ENCODE measurements at regions not wholly inside any gene's neighbourhood (a gene's known extent, or its start where the extent isn't known, plus 50 kb on each side); places are given as distances from the start of the nearest gene placed in this dataset.
A peak's percentile ranks its signal among the peaks of the same experiment; 100 is the strongest.
"Not testable (repeated sequence)": the region's sequence is repeated elsewhere in the genome, so short reads cannot be mapped to it uniquely, and the experiment has no call there.

DNA sequence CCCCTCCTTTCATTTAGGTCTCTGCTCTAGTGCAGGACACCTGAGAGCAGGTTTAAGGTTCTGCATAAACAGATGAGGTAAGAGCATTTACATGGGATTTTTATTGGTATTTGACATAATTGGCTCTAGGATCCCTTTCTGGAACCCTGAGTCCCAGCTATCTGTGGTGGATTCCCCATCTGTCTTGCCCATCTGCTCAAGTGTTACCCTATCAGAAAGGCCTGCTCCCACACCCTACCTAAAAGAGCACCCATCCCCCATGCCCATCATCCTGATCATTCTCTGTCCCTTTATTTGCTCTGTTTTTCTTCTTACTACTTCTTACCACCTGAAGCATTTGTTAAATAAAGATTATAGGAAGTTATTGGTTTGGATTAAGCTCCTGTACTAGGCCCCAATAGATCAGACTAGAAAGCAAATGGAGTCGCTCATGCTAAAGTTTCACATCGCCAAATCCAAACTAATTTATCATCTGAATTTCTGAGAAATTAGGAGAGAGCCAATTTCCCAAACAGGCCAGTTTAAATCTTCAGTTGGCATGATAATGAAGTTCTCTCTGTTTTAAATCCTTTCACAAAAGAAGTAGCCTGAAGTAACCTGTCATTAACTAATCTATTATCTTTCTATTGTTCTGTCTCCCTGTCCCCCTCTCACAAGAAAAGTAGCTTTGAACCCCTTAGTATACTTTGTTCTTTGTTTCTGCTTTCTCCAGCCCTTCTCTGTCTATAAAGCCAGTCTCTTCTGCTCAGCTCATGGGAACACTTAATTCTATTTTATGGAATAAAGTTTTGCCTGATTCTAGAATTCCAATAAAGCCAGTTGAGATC lies 178.6 kb downstream of the ZNF674 start:
- no peak for DNase-seq (ENCODE audit: low spot score)

DNA sequence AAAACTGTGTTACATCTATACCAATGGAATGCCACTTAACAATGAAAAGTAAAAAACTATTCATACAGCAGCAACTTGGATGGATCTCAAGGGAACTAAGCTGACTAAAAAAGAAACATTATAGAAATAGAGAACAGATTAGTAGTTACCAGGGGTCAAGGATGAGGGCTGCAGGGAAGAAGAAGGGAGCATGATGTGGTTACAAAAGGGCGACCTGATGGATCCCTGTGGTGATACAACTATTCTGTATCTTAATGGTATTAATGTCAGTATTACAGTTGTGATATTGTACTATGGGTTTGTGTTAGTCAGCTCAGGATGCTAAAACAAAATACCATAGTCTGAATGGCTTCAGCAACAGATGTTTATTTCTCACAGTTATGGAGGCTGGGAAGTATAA lies 190.7 kb downstream of the ZNF674 start:
- no peak for DNase-seq (ENCODE audit: low spot score)

- no peak for DNase-seq (ENCODE audit: low spot score)
Measured at GRCh38 chrX:46341767-46342322, 203.4 kb downstream of the ZNF674 start.

DNA sequence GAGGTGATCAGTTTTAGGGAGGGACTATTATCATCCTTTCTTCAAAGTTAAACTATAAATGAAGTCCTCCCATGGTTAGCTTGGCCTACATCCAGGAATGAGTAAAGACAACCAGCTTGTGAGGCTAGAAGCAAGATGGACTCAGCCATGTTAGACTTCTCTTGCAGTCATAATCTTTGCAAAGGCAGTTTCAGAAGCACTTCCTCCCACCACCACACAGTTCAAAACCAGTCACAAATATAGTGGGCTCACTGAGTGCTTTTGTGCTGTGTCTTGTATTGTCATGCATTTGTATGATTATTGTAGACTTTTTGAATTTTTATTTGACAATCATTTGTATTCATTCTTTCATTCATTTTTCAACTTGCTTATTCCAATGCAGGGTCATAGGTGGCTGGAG lies 204.5 kb downstream of the ZNF674 start:
- DNase-seq (ENCODE audit: low spot score), result no peak

- peak; percentile 19 for DNase-seq (ENCODE audit: low spot score)
Measured at GRCh38 chrX:46333550-46333949, 211.7 kb downstream of the ZNF674 start.

DNA sequence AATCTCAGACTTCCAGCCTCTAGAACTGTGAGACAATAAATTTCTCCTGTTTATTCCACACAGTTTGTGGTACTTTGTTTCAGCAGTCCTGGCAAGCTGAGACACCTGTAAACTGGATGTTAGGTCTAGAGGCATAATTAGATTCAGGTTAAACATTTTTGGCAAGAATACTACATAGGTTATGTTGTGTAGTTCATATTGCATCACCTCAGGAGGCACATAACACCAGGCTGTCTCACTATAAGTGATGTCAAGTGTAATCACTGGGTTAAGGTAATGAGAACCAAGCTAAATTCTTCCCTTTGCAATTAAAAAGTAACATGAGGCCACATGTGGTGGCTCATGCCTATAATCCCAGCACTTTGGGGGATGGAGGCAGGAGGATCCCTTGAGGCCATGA lies 214.2 kb downstream of the ZNF674 start:
- no peak for DNase-seq (ENCODE audit: low spot score)

DNA sequence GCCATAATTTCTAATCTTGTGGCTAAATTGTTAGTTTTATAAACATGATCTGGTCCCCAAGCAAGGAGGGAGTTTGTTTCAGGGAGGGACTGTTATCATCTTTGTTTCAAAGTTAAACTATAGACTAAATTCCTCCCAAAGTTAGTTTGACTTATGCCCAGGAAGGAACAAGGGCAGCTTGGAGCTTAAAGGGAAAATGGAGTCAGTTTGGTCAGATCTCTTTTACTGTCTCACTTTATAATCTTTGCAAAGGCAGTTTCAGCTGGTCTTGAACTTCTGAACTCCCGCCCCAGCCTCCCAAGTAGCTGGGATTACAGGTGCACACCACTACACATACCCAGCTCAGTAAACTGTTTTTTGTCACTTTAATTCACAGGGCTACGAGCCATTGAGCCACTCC lies 214.7 kb downstream of the ZNF674 start:
- DNase-seq (ENCODE audit: low spot score), result no peak

- no peak for DNase-seq (ENCODE audit: low spot score)
Measured at GRCh38 chrX:46328133-46328532, 217.1 kb downstream of the ZNF674 start.

- peak; percentile 91 for DNase-seq (ENCODE audit: low spot score)
Measured at GRCh38 chrX:46327566-46328115, 217.6 kb downstream of the ZNF674 start.

- DNase-seq (ENCODE audit: low spot score), result peak; percentile 45
Measured at GRCh38 chrX:46326161-46326560, 219.1 kb downstream of the ZNF674 start.

DNA sequence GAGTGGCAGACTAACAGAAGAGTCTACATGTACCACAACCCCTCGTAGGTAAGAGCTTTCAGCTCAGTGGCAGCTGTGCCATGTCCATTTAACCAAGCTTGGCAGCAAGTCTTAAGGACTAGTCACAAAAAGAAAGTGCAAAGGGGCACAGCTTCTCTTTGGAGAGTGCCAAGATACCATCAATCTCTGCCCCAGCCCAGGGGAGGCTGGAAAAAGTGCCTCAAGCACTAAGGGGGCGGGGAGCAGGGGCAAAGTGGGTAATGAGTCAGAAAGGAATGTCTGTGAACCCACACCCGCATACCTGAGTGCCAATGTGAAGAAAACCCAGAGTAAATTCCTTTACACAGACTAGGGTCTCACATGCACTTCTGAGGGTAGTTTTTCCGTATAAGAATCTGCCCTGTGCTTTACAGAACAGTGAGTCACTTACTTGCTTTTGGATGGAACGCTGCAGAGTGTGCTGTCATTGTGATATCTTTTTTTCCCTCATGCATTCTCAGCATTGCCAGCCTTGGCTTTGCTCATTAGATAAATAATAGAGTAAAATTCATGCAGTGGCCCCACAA lies 219.8 kb downstream of the ZNF674 start:
- peak; percentile 95 for DNase-seq (ENCODE audit: low spot score)

DNA sequence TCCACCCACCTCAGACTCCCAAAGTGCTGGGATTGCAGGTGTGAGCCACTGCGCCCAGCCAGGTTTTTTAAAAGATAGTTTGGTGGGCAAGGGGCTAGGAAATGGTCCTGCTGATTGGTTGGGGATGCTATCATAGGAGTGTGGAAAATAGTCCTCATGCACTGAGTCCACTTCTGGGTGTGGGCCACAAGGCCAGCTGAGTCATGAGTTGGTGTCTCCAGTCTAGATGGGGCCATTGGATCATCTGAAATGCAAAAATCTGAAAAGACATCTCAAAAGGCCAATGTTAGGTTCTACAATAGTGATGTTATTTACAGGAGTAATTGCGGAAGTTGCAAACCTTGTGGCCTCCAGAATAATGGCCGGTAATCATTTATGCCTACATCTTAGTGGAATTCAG lies 221.1 kb downstream of the ZNF674 start:
- DNase-seq (ENCODE audit: low spot score), result no peak

GRCh38 chrX:46322929-46323328 lies 222.3 kb downstream of the ZNF674 start:
- not testable (repeated sequence) for DNase-seq (ENCODE audit: low spot score)

DNA sequence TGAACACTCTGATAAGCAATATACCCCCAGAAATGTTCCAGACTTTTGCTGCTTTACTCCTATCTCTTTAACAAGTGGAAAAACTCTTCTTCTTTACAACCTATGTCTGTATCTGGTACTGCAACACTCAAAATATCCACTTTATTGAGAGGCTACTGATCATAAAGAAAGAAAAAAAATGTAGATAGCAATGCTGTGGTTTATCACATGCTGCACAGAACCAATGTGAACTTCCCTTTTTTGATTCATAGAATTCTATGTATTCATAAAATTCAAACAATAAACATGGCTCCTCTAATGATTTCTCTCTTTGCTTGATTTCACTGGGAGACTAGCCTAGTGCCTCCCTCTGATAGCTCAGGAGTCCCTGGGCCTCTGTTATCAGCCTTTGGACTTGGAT lies 223.5 kb downstream of the ZNF674 start:
- DNase-seq (ENCODE audit: low spot score), result no peak

DNA sequence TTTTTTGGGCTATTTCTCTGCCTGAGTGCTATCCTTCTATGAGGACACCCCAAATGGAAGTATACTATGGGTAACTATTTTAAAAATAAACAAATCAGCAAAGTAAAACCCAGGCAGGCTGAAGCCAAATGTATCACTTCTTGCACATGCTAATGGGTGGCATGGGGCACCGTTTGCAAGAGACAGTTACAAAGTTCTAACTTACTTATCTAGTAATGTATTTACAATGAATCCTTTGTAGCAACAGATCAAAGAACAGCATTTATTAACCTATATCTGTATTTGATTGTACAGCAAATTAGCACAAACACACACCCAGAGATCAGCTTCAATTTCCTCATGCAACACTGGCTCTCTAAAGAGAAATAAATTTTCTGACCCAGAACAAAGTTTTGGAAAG lies 225.5 kb downstream of the ZNF674 start:
- no peak for DNase-seq (ENCODE audit: low spot score)

GRCh38 chrX:46318551-46318950 lies 226.7 kb downstream of the ZNF674 start:
- no peak for DNase-seq (ENCODE audit: low spot score)

DNA sequence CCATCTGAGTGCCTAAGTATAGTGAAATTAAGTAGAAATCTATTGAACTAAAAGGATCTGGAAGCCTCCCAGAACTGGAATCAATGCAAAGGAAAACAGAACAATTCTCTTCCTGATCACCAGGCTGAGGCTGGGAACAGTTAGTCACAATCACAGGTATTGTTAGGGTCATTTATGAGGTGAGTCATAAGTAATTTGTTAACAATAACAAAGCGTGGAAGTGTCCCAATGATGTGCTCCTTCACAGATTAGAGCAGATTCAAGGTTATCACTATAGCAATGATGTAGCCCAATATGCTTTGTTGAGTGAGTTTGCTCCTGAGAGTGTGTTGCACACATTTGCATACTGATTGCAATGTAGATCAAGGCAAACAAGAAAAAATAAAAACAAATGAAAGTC lies 228.1 kb downstream of the ZNF674 start:
- DNase-seq (ENCODE audit: low spot score), result no peak

DNA sequence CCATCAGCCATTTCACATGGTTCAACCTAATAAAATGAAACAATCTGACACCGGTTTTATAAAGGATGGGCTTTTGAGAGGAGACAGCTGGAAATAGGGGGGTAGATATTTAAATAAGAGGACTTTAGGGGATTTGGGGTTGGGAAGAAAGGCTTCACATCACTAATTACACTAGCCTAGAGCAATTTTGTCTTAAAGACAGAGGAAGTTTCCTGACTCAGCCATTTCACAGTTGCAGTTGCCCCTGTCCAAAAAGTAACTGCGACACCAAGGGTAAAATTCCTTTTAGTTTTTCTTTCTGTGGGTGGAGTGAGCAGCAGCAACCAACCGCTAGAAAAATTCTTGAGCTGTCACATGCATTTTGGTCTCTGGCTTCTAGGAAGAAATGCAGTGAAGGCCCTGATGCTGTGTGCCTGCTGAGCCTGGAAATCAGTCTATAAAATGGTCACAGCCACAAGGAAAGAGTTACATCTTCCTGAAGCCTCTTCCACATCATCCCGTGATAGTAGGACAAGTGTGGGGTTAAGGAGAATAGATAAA lies 233.6 kb downstream of the ZNF674 start:
- no peak for DNase-seq (ENCODE audit: low spot score)

- no peak for DNase-seq (ENCODE audit: low spot score)
Measured at GRCh38 chrX:46310815-46311497, 234.3 kb downstream of the ZNF674 start.

DNA sequence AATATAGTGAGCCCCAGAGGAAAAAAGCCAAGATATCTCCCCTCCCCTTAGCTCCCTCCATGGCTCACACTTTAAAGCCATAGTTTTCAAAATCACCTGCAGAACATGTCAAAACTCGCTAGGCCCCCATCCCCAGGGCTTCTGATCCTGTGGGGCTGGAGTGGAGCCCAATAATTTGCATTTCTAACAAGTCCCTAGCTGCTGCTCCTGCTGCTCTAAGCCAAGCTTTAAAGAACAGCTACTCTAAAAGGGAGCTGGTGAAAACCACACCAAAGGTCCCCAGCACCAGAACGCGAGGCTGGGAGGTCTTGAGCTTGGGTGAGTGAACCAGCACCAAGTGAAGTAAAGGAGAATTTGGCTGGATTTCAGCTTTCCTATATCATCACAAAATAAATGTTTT lies 237.1 kb downstream of the ZNF674 start:
- no peak for DNase-seq (ENCODE audit: low spot score)

- no peak for DNase-seq (ENCODE audit: low spot score)
Measured at GRCh38 chrX:46306103-46306502, 239.1 kb downstream of the ZNF674 start.

GRCh38 chrX:46305431-46305830 lies 239.8 kb downstream of the ZNF674 start:
- no peak for DNase-seq (ENCODE audit: low spot score)

Measured in A172 (cell line).